Trophoblast cell (in vitro differentiated cells and primary cell): ENCODE measurements at regions not wholly inside any gene's neighbourhood (a gene's known extent, or its start where the extent isn't known, plus 50 kb on each side); places are given as distances from the start of the nearest gene placed in this dataset.

Experiments
- DNase-seq, 2 donors: peaks; one replicate each; pipeline ENCODE4 v3.0.0-alpha.2; 2016
- H2AFZ ChIP-seq: 2 replicates; pipeline ENCODE4 v1.6.1; 2013; ENCODE audit warnings: low read length, moderate library complexity, mild to moderate bottlenecking; ENCODE audit not compliant: insufficient read depth, poor library complexity
- H2AK5ac ChIP-seq: 2 replicates; pipeline ENCODE4 v1.6.1; 2013; ENCODE audit warnings: mild to moderate bottlenecking, low read length
- H2BK120ac ChIP-seq: 2 replicates; pipeline ENCODE4 v1.6.1; 2013; ENCODE audit warnings: low read length, mild to moderate bottlenecking, moderate library complexity; ENCODE audit not compliant: insufficient read depth, poor library complexity
- H2BK12ac ChIP-seq: 2 replicates; pipeline ENCODE4 v1.6.1; 2013; ENCODE audit warnings: mild to moderate bottlenecking, low read length, moderate library complexity
- H2BK5ac ChIP-seq: 2 replicates; pipeline ENCODE4 v1.6.1; 2013; ENCODE audit warnings: low read length, low read depth, moderate library complexity, mild to moderate bottlenecking; ENCODE audit not compliant: poor library complexity
- H3K14ac ChIP-seq: 2 replicates; pipeline ENCODE4 v1.6.1; 2013; ENCODE audit warnings: mild to moderate bottlenecking, low read length
- H3K18ac ChIP-seq: 2 replicates; pipeline ENCODE4 v1.6.1; 2013; ENCODE audit warnings: mild to moderate bottlenecking, low read length
- H3K23ac ChIP-seq: 2 replicates; pipeline ENCODE4 v1.6.1; 2013; ENCODE audit warnings: low read length
- H3K27ac ChIP-seq: 2 replicates; pipeline ENCODE4 v1.5.1; 2013; ENCODE audit warnings: low read depth, mild to moderate bottlenecking, inconsistent platforms, low read length, moderate library complexity
- H3K27me3 ChIP-seq: 2 replicates; pipeline ENCODE4 v1.6.1; 2013; ENCODE audit warnings: inconsistent platforms, mild to moderate bottlenecking, low read length, moderate library complexity; ENCODE audit not compliant: insufficient read depth
- H3K36me3 ChIP-seq, 2 experiments: 1 replicate in 1 of 2; 2 replicates in 1 of 2; pipeline ENCODE4 v1.6.1; 2013; ENCODE audit warnings: low read length in 2 of 2, mild to moderate bottlenecking in 2 of 2, moderate library complexity in 1 of 2; ENCODE audit not compliant: insufficient read depth in 2 of 2, control insufficient read depth in 1 of 2
- H3K4ac ChIP-seq: 2 replicates; pipeline ENCODE4 v1.6.1; 2013; ENCODE audit warnings: low read depth, mild to moderate bottlenecking, low read length, moderate library complexity
- H3K4me1 ChIP-seq, 2 experiments: 1 replicate in 1 of 2; 2 replicates in 1 of 2; pipeline ENCODE4 v1.6.1; 2013; ENCODE audit warnings: low read length in 2 of 2, mild to moderate bottlenecking in 2 of 2, moderate library complexity in 1 of 2; ENCODE audit not compliant: insufficient read depth in 2 of 2, control insufficient read depth in 1 of 2
- H3K4me2 ChIP-seq: 2 replicates; pipeline ENCODE4 v1.6.1; 2013; ENCODE audit warnings: inconsistent platforms, mild to moderate bottlenecking, low read length, moderate library complexity
- H3K4me3 ChIP-seq: 2 replicates; pipeline ENCODE4 v1.5.1; 2013; ENCODE audit warnings: mild to moderate bottlenecking, low read depth, low read length, inconsistent platforms
- H3K79me1 ChIP-seq: one replicate; pipeline ENCODE4 v1.6.1; 2013; ENCODE audit warnings: low read length
- H3K79me2 ChIP-seq: 2 replicates; pipeline ENCODE4 v1.6.1; 2013; ENCODE audit warnings: low read length, mild to moderate bottlenecking; ENCODE audit not compliant: control insufficient read depth, insufficient read depth, poor library complexity
- H3K9ac ChIP-seq: 2 replicates; pipeline ENCODE4 v1.6.1; 2013; ENCODE audit warnings: mild to moderate bottlenecking, low read length
- H3K9me3 ChIP-seq: 2 replicates; pipeline ENCODE4 v1.6.1; 2013; ENCODE audit warnings: low read depth, mild to moderate bottlenecking, control low read depth, inconsistent platforms, low read length; ENCODE audit not compliant: insufficient read depth
- H4K12ac ChIP-seq: 2 replicates; pipeline ENCODE4 v1.6.1; 2013; ENCODE audit warnings: low read depth, mild to moderate bottlenecking, low read length, moderate library complexity
- H4K8ac ChIP-seq: 2 replicates; pipeline ENCODE4 v1.6.1; 2013; ENCODE audit warnings: low read depth, mild to moderate bottlenecking, low read length, moderate library complexity
- H4K91ac ChIP-seq: one replicate; pipeline ENCODE4 v1.6.1; 2013; ENCODE audit warnings: low read depth, mild to moderate bottlenecking, low read length, moderate library complexity
- WGBS: extraction: QIAGEN DNeasy Blood & Tissue Kit; methylation state at CpG from one replicate; pipeline ENCODE4 v1.1.7; 2013; ENCODE audit warnings: missing lambda C conversion rate; ENCODE audit not compliant: insufficient read length, insufficient coverage; ENCODE audit errors: extremely low coverage; 5-methylcytosine and 5-hydroxymethylcytosine counted together

GRCh38 chr20:55424968-55425367 lies 580.4 kb downstream of the CBLN4 start:
- no peak overlapping the region for H2BK120ac ChIP-seq
- no peaks in the 10 kb centered on the region for H3K27me3 ChIP-seq
- H2BK12ac ChIP-seq, result no peak overlapping the region
- H4K91ac ChIP-seq, result no peak overlapping the region
- no peak overlapping the region for H3K14ac ChIP-seq
- no peaks in the 10 kb centered on the region for H3K79me1 ChIP-seq
- H3K18ac ChIP-seq, result no peak overlapping the region
- H3K23ac ChIP-seq, result no peak overlapping the region
- H2AK5ac ChIP-seq, result no peak overlapping the region
- no peak overlapping the region for H2AFZ ChIP-seq
- H3K9me3 ChIP-seq, result no peaks in the 10 kb centered on the region
- H3K27ac ChIP-seq, result no peak overlapping the region
- no peak overlapping the region for H3K4me2 ChIP-seq
- H3K9ac ChIP-seq, result no peak overlapping the region
- H2BK5ac ChIP-seq, result no peak overlapping the region
- no CpG with 5 or more reads among the region's 3 CpGs for WGBS
- no peak overlapping the region for H3K4ac ChIP-seq
- no peak overlapping the region for H4K12ac ChIP-seq
- DNase-seq, result no peak
- no peaks in the 10 kb centered on the region for H3K36me3 ChIP-seq
- H3K4me3 ChIP-seq, result no peak overlapping the region
- H3K4me1 ChIP-seq, result no peaks in the 10 kb centered on the region
- H3K79me2 ChIP-seq, result no peaks in the 10 kb centered on the region
- no peak overlapping the region for H4K8ac ChIP-seq

GRCh38 chr20:55424476-55424875 lies 580.8 kb downstream of the CBLN4 start:
- Histone ChIP-seq H3K14ac (no peak overlapping the region), H3K18ac (no peak overlapping the region), H3K9me3 (no peaks in the 10 kb centered on the region), H2AK5ac (no peak overlapping the region), H4K91ac (no peak overlapping the region), H3K4me2 (no peak overlapping the region), H3K4me1 (no peaks in the 10 kb centered on the region), H2BK120ac (no peak overlapping the region), H2AFZ (no peak overlapping the region), H3K4ac (no peak overlapping the region), H3K4me3 (no peak overlapping the region), H3K79me1 (no peaks in the 10 kb centered on the region), H4K8ac (no peak overlapping the region), H3K27ac (no peak overlapping the region), H3K27me3 (no peaks in the 10 kb centered on the region), H3K9ac (no peak overlapping the region), H3K79me2 (no peaks in the 10 kb centered on the region), H3K36me3 (no peaks in the 10 kb centered on the region), H2BK5ac (no peak overlapping the region), H2BK12ac (no peak overlapping the region), H4K12ac (no peak overlapping the region), H3K23ac (no peak overlapping the region)
- DNase-seq, result no peak
- WGBS, result no CpG with 5 or more reads among the region's 3 CpGs

- H2AFZ ChIP-seq, result no peak overlapping the region
- WGBS, result no CpG with 5 or more reads among the region's 1 CpG
- no peak overlapping the region for H2BK120ac ChIP-seq
Observed at GRCh38 chr20:55417836-55418235, 587.5 kb downstream of the CBLN4 start.

GRCh38 chr20:55415567-55416142 lies 589.7 kb downstream of the CBLN4 start:
- Histone ChIP-seq H3K23ac (no peak overlapping the region), H3K4ac (no peak overlapping the region), H3K79me1 (no peaks in the 10 kb centered on the region), H2BK120ac (no peak overlapping the region), H3K9me3 (no peaks in the 10 kb centered on the region), H4K91ac (no peak overlapping the region), H2AK5ac (no peak overlapping the region), H3K18ac (no peak overlapping the region), H2BK5ac (no peak overlapping the region), H3K27me3 (no peaks in the 10 kb centered on the region), H3K9ac (no peak overlapping the region), H3K4me3 (no peak overlapping the region), H3K36me3 (no peaks in the 10 kb centered on the region), H2BK12ac (no peak overlapping the region), H3K4me1 (no peaks in the 10 kb centered on the region), H2AFZ (no peak overlapping the region), H3K79me2 (no peaks in the 10 kb centered on the region), H3K14ac (no peak overlapping the region), H4K8ac (no peak overlapping the region), H4K12ac (no peak overlapping the region), H3K4me2 (no peak overlapping the region), H3K27ac (no peak overlapping the region)
- DNase-seq, result peak in 1 of 2 donors; percentile 27
- WGBS, result no CpG with 5 or more reads among the region's 7 CpGs

More at GRCh38 chr20:55417836-55418235, 587.5 kb downstream of the CBLN4 start:
- H4K91ac ChIP-seq, result no peak overlapping the region
- no peaks in the 10 kb centered on the region for H3K9me3 ChIP-seq
- no peaks in the 10 kb centered on the region for H3K79me1 ChIP-seq
- H3K4me3 ChIP-seq, result no peak overlapping the region
- H2BK12ac ChIP-seq, result no peak overlapping the region
- H3K18ac ChIP-seq, result no peak overlapping the region
- H3K23ac ChIP-seq, result no peak overlapping the region
- H4K12ac ChIP-seq, result no peak overlapping the region
- no peak overlapping the region for H4K8ac ChIP-seq
- H3K4me2 ChIP-seq, result no peak overlapping the region
- no peak overlapping the region for H3K9ac ChIP-seq
- no peaks in the 10 kb centered on the region for H3K79me2 ChIP-seq
- H2AK5ac ChIP-seq, result no peak overlapping the region
- no peaks in the 10 kb centered on the region for H3K36me3 ChIP-seq
- H3K4ac ChIP-seq, result no peak overlapping the region
- H2BK5ac ChIP-seq, result no peak overlapping the region
- no peaks in the 10 kb centered on the region for H3K27me3 ChIP-seq
- no peaks in the 10 kb centered on the region for H3K4me1 ChIP-seq
- no peak overlapping the region for H3K14ac ChIP-seq
- DNase-seq, result no peak
- no peak overlapping the region for H3K27ac ChIP-seq
